AG08395 (cell line): ENCODE measurements at regions not wholly inside any gene's neighbourhood (a gene's known extent, or its start where the extent isn't known, plus 50 kb on each side); places are given as distances from the start of the nearest gene placed in this dataset.
"Not testable (repeated sequence)": the region's sequence is repeated elsewhere in the genome, so short reads cannot be mapped to it uniquely, and the experiment has no call there.

Experiments
- DNase-seq: peaks from one replicate; pipeline ENCODE4 v3.0.0; 2012; ENCODE audit warnings: mixed read lengths, low spot score

- not testable (repeated sequence) for DNase-seq
Observed at GRCh38 chr2:87640961-87641563, 106.8 kb upstream of the PLGLB2 start.

- not testable (repeated sequence) for DNase-seq
Observed at GRCh38 chr2:87643165-87643564, 104.7 kb upstream of the PLGLB2 start.

GRCh38 chr2:87647737-87648498, 100.0 kb upstream of the PLGLB2 start:
- not testable (repeated sequence) for DNase-seq

- DNase-seq = not testable (repeated sequence)
Observed at GRCh38 chr2:87648815-87649214, 99.1 kb upstream of the PLGLB2 start.

GRCh38 chr2:87649871-87650270, 98.0 kb upstream of the PLGLB2 start:
- not testable (repeated sequence) for DNase-seq

- not testable (repeated sequence) for DNase-seq
Observed at GRCh38 chr2:87650837-87651236, 97.0 kb upstream of the PLGLB2 start.

- not testable (repeated sequence) for DNase-seq
Observed at GRCh38 chr2:87651589-87651988, 96.3 kb upstream of the PLGLB2 start.

GRCh38 chr2:87653373-87653772, 94.5 kb upstream of the PLGLB2 start:
- DNase-seq = not testable (repeated sequence)

- not testable (repeated sequence) for DNase-seq
Observed at GRCh38 chr2:87654136-87654814, 93.6 kb upstream of the PLGLB2 start.

- DNase-seq = not testable (repeated sequence)
Observed at GRCh38 chr2:87657915-87658314, 90.0 kb upstream of the PLGLB2 start.

GRCh38 chr2:87658357-87658756, 89.5 kb upstream of the PLGLB2 start:
- not testable (repeated sequence) for DNase-seq

- DNase-seq = not testable (repeated sequence)
Observed at GRCh38 chr2:87658976-87659375, 88.9 kb upstream of the PLGLB2 start.

GRCh38 chr2:87660164-87660563, 87.7 kb upstream of the PLGLB2 start:
- DNase-seq = not testable (repeated sequence)

GRCh38 chr2:87662316-87663290, 85.3 kb upstream of the PLGLB2 start:
- DNase-seq = not testable (repeated sequence)

- DNase-seq = not testable (repeated sequence)
Observed at GRCh38 chr2:87663347-87663746, 84.5 kb upstream of the PLGLB2 start.

- DNase-seq = not testable (repeated sequence)
Observed at GRCh38 chr2:87667027-87667426, 80.9 kb upstream of the PLGLB2 start.

- not testable (repeated sequence) for DNase-seq
Observed at GRCh38 chr2:87668361-87668760, 79.5 kb upstream of the PLGLB2 start.

- not testable (repeated sequence) for DNase-seq
Observed at GRCh38 chr2:87669633-87670231, 78.2 kb upstream of the PLGLB2 start.

GRCh38 chr2:87672404-87672803, 75.5 kb upstream of the PLGLB2 start:
- DNase-seq = not testable (repeated sequence)

- DNase-seq = not testable (repeated sequence)
Observed at GRCh38 chr2:87674729-87675128, 73.2 kb upstream of the PLGLB2 start.

GRCh38 chr2:87675487-87675886, 72.4 kb upstream of the PLGLB2 start:
- DNase-seq = not testable (repeated sequence)
